Astrocyte (in vitro differentiated cells and primary cell): ENCODE measurements at regions not wholly inside any gene's neighbourhood (a gene's known extent, or its start where the extent isn't known, plus 50 kb on each side); places are given as distances from the start of the nearest gene placed in this dataset.

ENCODE experiments used
- DNase-seq: peaks from one replicate; pipeline ENCODE4 v3.0.0-alpha.2; 2010; ENCODE audit warnings: low read depth
- FAIRE-seq: peaks from 2 replicates; lab custom pipeline; 2011; peaks lifted over from hg19 to GRCh38; lab: Jason Lieb, UNC
- H2AFZ ChIP-seq: 2 replicates; pipeline ENCODE4 v1.6.0; 2012; ENCODE audit warnings: low read depth, low read length, inconsistent platforms
- H3K27ac ChIP-seq: 2 replicates; pipeline ENCODE4 v1.5.1; 2011; ENCODE audit warnings: low read depth, low read length, inconsistent platforms
- H3K27me3 ChIP-seq: 2 replicates; pipeline ENCODE4 v1.6.0; 2011; ENCODE audit warnings: low read length, inconsistent platforms; ENCODE audit not compliant: insufficient read depth
- H3K36me3 ChIP-seq: 2 replicates; pipeline ENCODE4 v1.5.1; 2011; ENCODE audit warnings: low read length, inconsistent platforms; ENCODE audit not compliant: insufficient read depth
- H3K4me1 ChIP-seq: 2 replicates; pipeline ENCODE4 v1.5.1; 2011; ENCODE audit warnings: low read length, inconsistent platforms; ENCODE audit not compliant: insufficient read depth
- H3K4me2 ChIP-seq: 2 replicates; pipeline ENCODE4 v1.6.0; 2012; ENCODE audit warnings: low read length, inconsistent platforms
- H3K4me3 ChIP-seq: 2 replicates; pipeline ENCODE4 v1.5.1; 2011; ENCODE audit warnings: low read depth, mild to moderate bottlenecking, low read length, inconsistent platforms; ENCODE audit not compliant: insufficient read depth
- H3K79me2 ChIP-seq: 2 replicates; pipeline ENCODE4 v1.6.0; 2012; ENCODE audit warnings: mild to moderate bottlenecking, low read length, inconsistent platforms; ENCODE audit not compliant: insufficient read depth
- H3K9ac ChIP-seq: 2 replicates; pipeline ENCODE4 v1.6.0; 2012; ENCODE audit warnings: mild to moderate bottlenecking, low read length, inconsistent platforms
- H3K9me3 ChIP-seq: 2 replicates; pipeline ENCODE4 v1.5.1; 2012; ENCODE audit warnings: low read depth, mild to moderate bottlenecking, low read length, inconsistent platforms; ENCODE audit not compliant: insufficient read depth
- H4K20me1 ChIP-seq: 2 replicates; pipeline ENCODE4 v1.6.0; 2012; ENCODE audit warnings: low read length, inconsistent platforms; ENCODE audit not compliant: insufficient read depth
- H3K27ac Mint-ChIP-seq: one replicate; pipeline ENCODE4 v1.8.0; 2021; ENCODE audit warnings: mild to moderate bottlenecking, mixed read lengths; ENCODE audit not compliant: unreplicated experiment
- H3K27me3 Mint-ChIP-seq: one replicate; pipeline ENCODE4 v1.8.0; 2021; ENCODE audit warnings: low read depth, mixed read lengths; ENCODE audit not compliant: unreplicated experiment
- H3K36me3 Mint-ChIP-seq: one replicate; pipeline ENCODE4 v1.8.0; 2021; ENCODE audit warnings: low read depth, mixed read lengths; ENCODE audit not compliant: unreplicated experiment
- H3K4me1 Mint-ChIP-seq: one replicate; pipeline ENCODE4 v1.8.0; 2021; ENCODE audit warnings: low read depth, mixed read lengths; ENCODE audit not compliant: unreplicated experiment
- H3K4me3 Mint-ChIP-seq: one replicate; pipeline ENCODE4 v1.8.0; 2021; ENCODE audit warnings: mild to moderate bottlenecking, moderate library complexity, mixed read lengths; ENCODE audit not compliant: unreplicated experiment
- H3K9me3 Mint-ChIP-seq: one replicate; pipeline ENCODE4 v1.8.0; 2021; ENCODE audit warnings: mild to moderate bottlenecking, mixed read lengths; ENCODE audit not compliant: unreplicated experiment
- EZH2 ChIP-seq: IDR thresholded peaks from 2 replicates; pipeline ENCODE4 v1.6.1; 2012; ENCODE audit warnings: mild to moderate bottlenecking, low read length, inconsistent platforms; ENCODE audit not compliant: insufficient read depth
- TF ChIP-seq, protein P1 (sequence below): IDR thresholded peaks from 2 replicates; pipeline ENCODE4 v1.5.1; 2011; ENCODE audit warnings: low read depth, mild to moderate bottlenecking, inconsistent platforms, low read length, moderate library complexity; ENCODE audit not compliant: insufficient read depth

DNA sequence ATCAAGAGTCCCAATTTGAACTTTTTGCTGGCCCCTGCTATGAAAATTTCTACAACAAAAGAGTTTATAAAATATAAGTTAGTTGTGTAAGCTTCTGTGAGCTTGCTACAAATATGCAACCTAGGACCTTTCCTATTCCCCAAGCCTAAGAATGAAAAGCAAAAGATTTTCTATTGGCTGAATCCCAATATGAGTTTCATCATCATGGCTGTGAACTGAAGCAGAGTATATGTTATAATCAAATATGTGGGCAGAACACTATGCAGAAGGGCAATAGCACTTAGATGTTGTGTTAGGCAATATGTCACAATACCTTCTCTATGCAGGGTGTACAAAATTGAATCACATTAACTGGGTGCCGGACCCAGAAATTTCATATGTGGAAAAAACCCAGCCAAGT lies 1018.3 kb upstream of the AMELY start:
- Histone ChIP-seq H3K36me3 (no peaks in the 10 kb centered on the region), H3K9me3 (no peaks in the 10 kb centered on the region), H4K20me1 (no peaks in the 10 kb centered on the region), H3K9ac (no peak overlapping the region), H3K4me2 (no peak overlapping the region), H3K79me2 (no peaks in the 10 kb centered on the region), H3K4me1 (no peaks in the 10 kb centered on the region), H2AFZ (no peak overlapping the region), H3K27ac (no peak overlapping the region), H3K4me3 (no peak overlapping the region), H3K27me3 (no peaks in the 10 kb centered on the region)
- no peak overlapping the region for H3K4me3 Mint-ChIP-seq
- no peaks in the 10 kb centered on the region for H3K27me3 Mint-ChIP-seq
- H3K36me3 Mint-ChIP-seq = no peaks in the 10 kb centered on the region
- H3K4me1 Mint-ChIP-seq = no peaks in the 10 kb centered on the region
- no peak overlapping the region for H3K27ac Mint-ChIP-seq
- FAIRE-seq = no peak
- no peak for TF ChIP-seq EZH2
- TF ChIP-seq, protein P1, sequence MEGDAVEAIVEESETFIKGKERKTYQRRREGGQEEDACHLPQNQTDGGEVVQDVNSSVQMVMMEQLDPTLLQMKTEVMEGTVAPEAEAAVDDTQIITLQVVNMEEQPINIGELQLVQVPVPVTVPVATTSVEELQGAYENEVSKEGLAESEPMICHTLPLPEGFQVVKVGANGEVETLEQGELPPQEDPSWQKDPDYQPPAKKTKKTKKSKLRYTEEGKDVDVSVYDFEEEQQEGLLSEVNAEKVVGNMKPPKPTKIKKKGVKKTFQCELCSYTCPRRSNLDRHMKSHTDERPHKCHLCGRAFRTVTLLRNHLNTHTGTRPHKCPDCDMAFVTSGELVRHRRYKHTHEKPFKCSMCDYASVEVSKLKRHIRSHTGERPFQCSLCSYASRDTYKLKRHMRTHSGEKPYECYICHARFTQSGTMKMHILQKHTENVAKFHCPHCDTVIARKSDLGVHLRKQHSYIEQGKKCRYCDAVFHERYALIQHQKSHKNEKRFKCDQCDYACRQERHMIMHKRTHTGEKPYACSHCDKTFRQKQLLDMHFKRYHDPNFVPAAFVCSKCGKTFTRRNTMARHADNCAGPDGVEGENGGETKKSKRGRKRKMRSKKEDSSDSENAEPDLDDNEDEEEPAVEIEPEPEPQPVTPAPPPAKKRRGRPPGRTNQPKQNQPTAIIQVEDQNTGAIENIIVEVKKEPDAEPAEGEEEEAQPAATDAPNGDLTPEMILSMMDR = no peak
- DNase-seq = no peak
- H3K9me3 Mint-ChIP-seq = no peaks in the 10 kb centered on the region

DNA sequence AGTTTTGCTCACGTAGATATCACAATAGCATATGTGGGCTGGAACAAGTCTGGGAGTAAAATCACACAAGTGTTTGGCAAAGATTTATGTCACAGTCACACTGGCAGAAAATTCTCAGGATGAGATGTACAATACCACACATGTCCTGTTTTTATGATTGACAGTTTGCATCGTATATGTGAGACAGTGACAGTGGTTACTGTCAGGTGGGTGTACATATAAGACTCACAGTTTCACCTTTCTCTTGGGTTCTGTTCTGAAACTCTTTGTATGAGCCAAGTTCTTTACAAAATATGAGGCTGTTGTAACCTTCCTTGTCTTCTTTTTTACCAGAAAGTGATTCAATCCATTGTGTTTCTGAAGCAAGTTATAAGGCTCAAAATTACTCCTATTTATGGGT lies 1012.5 kb upstream of the AMELY start:
- no peaks in the 10 kb centered on the region for H3K79me2 ChIP-seq
- H3K4me1 ChIP-seq = no peaks in the 10 kb centered on the region
- H3K27me3 ChIP-seq = no peaks in the 10 kb centered on the region
- Mint-ChIP-seq H3K4me1 (no peaks in the 10 kb centered on the region), H3K4me3 (no peak overlapping the region), H3K27ac (no peak overlapping the region), H3K27me3 (no peaks in the 10 kb centered on the region), H3K9me3 (no peaks in the 10 kb centered on the region), H3K36me3 (no peaks in the 10 kb centered on the region)
- TF ChIP-seq, protein P1 = no peak
- TF ChIP-seq EZH2 = no peak
- no peaks in the 10 kb centered on the region for H4K20me1 ChIP-seq
- no peaks in the 10 kb centered on the region for H3K9me3 ChIP-seq
- FAIRE-seq (no peak), DNase-seq (no peak)
- H3K36me3 ChIP-seq = no peaks in the 10 kb centered on the region
- no peak overlapping the region for H3K4me3 ChIP-seq
- H3K9ac ChIP-seq = no peak overlapping the region
- H2AFZ ChIP-seq = no peak overlapping the region
- H3K4me2 ChIP-seq = no peak overlapping the region
- H3K27ac ChIP-seq = no peak overlapping the region

DNA sequence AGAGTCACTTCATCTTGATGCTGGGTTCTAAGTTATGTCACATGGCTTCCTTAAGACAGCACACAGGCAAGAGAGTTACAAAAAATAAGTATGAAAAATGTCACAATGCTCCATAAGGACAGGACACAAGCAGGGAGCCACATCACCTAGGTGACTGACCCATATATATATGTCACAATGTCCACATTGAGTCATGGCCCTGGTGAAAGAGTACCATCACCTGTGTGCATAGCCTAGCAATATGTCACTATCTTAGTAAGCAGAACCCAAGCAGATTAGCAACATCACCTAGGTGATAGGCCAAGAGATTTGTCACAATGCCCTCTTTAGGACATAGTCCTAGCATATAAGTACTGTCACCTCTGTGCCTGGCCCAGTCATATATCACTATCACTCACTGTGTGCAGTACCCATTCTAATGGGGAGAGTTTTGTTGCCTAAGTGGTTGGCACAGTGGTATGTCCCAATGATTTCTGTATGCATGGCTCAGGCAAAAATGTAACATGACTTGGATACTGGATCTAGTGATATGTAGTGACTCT lies 1012.0 kb upstream of the AMELY start:
- Mint-ChIP-seq H3K4me3 (no peak overlapping the region), H3K36me3 (no peaks in the 10 kb centered on the region), H3K27me3 (no peaks in the 10 kb centered on the region), H3K27ac (no peak overlapping the region), H3K9me3 (no peaks in the 10 kb centered on the region), H3K4me1 (no peaks in the 10 kb centered on the region)
- H3K4me2 ChIP-seq = no peak overlapping the region
- H3K36me3 ChIP-seq = no peaks in the 10 kb centered on the region
- H3K9me3 ChIP-seq = no peaks in the 10 kb centered on the region
- H3K27ac ChIP-seq = no peak overlapping the region
- no peak overlapping the region for H2AFZ ChIP-seq
- no peak for FAIRE-seq
- no peaks in the 10 kb centered on the region for H4K20me1 ChIP-seq
- H3K79me2 ChIP-seq = no peaks in the 10 kb centered on the region
- no peak for TF ChIP-seq EZH2
- TF ChIP-seq, protein P1 = no peak
- no peaks in the 10 kb centered on the region for H3K4me1 ChIP-seq
- H3K27me3 ChIP-seq = no peaks in the 10 kb centered on the region
- H3K4me3 ChIP-seq = no peak overlapping the region
- no peak overlapping the region for H3K9ac ChIP-seq
- DNase-seq = no peak
